Inferior parietal cortex (tissue), 1 donor: ENCODE measurements at regions not wholly inside any gene's neighbourhood (a gene's known extent, or its start where the extent isn't known, plus 50 kb on each side); places are given as distances from the start of the nearest gene placed in this dataset.
A peak's percentile ranks its signal among the peaks of the same experiment; 100 is the strongest.

Experiments
- DNase-seq: peaks from one replicate; pipeline ENCODE4 v3.0.0-alpha.2; 2016; ENCODE audit errors: extremely low spot score

GRCh38 chr3:178385280-178385952 is 150.8 kb upstream of the KCNMB2 start:
- peak; percentile 87 for DNase-seq

GRCh38 chr3:178386401-178386800 is 149.8 kb upstream of the KCNMB2 start:
- no peak for DNase-seq

GRCh38 chr3:178386880-178387279 is 149.4 kb upstream of the KCNMB2 start:
- peak; percentile 4 for DNase-seq

- DNase-seq: no peak
These were observed 147.8 kb upstream of the KCNMB2 start for GRCh38 chr3:178388473-178388872.

DNA sequence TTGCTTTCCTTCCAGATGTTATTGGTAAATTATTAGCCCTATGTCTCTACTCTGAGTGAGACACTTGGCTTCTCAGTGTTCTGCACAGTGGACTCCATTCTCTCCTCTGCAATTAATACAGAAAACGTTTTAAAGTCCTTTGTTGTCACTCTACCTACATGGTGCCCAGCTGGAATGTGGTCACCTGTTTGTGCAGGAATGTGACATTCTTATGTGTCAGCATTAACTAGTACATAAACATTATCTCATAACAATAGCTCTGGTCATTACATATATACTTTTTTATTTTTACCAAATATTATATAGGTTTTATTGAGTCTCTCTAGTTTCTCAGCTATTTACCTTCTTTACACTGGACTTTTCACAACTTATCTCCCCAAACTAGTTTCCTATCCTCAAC is 147.0 kb upstream of the KCNMB2 start:
- no peak for DNase-seq

- no peak for DNase-seq
These were observed 143.7 kb upstream of the KCNMB2 start for GRCh38 chr3:178392511-178392926.

DNA sequence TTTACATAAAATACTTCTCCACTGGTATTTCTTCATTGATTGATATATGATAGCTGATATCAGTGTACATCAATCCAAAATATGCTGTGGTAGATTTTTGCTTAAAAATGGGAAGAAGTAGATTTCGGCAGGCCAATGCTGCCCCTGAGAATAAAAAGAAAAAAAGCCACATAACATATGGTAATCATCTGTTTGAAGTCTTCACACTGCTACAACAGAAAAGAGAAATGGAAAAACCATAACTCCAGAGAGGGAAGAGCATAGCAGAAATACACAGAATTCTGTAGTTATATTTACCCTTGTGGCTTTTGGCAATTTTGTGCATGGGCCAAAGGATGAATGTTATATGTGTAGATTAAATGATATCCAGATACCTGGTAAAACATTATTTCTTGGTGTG is 143.1 kb upstream of the KCNMB2 start:
- peak; percentile 6 for DNase-seq

GRCh38 chr3:178393824-178394223 is 142.4 kb upstream of the KCNMB2 start:
- DNase-seq: no peak

DNA sequence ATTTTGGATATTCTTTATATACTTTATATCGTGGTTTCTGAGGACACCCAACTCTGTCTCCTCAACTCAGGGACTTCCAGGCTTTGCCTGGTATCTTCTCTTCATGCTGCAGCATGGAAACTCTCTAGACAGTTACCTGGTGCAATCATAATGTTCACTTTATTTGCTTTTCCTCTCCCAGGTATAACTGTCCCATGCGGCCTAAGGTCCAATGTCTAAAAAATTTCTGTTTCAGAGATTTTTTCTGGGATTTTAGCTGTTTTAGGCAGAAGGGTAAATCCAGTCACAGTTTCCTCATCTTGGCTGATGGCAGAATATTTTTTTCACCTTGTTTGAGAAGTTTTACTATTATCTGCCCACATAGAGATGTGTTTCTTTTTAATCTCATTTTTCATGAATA is 139.9 kb upstream of the KCNMB2 start:
- DNase-seq: no peak

GRCh38 chr3:178397202-178397601 is 139.0 kb upstream of the KCNMB2 start:
- DNase-seq: no peak

- no peak for DNase-seq
These were observed 138.4 kb upstream of the KCNMB2 start for GRCh38 chr3:178397836-178398235.

DNA sequence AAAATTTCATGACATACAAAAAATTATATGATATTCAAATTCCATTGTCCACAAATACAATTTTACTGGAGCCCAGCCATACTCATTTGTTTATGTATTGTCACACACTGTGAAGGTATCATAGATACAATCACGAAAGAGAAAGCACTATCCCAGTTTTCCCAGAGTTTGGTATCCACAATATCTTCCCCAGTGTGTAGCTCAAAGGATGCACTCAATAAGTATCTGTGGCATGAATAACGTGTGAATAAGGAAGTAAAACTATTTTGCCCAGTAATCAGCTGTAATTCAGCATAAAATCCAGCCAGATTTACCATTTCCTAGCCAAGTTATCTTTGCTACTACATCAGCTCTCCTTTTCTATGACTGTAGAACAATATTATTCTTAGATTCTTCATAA is 131.3 kb upstream of the KCNMB2 start:
- no peak for DNase-seq

- DNase-seq: no peak
These were observed 130.7 kb upstream of the KCNMB2 start for GRCh38 chr3:178405531-178405930.

GRCh38 chr3:178406206-178406605 is 130.0 kb upstream of the KCNMB2 start:
- no peak for DNase-seq

DNA sequence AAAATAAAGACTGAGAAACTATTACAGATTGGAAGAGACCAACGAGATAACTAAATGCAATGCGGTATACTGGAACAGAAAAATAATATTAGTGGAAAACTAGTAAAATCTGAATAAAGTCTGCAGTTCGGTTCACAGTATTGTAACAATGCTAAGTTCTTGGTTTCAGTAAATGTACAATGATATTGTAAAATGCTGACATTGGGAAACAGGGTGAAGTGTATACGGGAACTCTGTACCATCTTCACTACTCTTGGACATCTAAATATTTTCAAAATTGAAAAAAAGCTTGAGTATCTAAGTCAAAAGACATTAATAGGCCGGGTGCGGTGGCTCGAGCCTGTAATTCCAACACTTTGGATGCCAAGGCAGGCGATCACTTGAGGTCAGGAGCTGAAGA is 120.9 kb upstream of the KCNMB2 start:
- no peak for DNase-seq

GRCh38 chr3:178417736-178418135 is 118.5 kb upstream of the KCNMB2 start:
- DNase-seq: no peak

- no peak for DNase-seq
These were observed 117.2 kb upstream of the KCNMB2 start for GRCh38 chr3:178419071-178419470.

DNA sequence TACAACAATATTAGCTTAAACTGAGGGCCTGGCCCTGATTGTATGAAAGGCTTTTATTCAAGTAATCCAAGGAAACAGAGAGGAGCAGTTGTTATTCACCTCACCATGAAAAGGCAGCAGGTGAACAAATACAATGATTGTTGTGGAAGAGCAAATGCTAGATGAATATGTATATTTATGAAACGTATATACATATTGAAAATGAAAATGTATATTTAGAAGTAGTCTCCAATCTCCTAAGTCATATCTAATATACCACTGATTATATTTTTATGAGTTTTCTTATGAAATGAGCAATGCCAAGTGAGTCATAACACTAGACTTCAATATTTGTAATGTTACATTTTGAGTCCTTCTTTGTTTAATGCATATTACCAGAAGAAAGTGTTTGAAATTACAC is 116.2 kb upstream of the KCNMB2 start:
- DNase-seq: no peak

- no peak for DNase-seq
These were observed 115.2 kb upstream of the KCNMB2 start for GRCh38 chr3:178421069-178421468.

DNA sequence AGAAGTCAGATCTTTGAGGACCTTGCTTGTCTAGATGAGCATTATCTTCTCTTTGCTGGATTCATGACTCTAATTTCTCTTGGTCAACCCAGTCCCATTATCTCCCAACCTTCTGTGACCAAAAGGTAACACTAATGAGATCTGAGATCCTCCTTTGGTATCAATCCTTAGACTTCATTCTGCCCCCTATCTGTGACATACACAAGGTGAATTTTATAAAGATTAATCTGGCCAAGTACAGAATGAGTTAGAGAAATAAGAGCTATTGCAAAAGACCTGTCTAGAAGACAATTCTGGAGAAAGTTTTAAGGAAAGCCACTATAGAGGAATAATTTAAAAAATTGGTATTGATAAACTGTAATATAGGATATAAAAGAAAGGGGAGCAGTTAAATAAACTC is 113.8 kb upstream of the KCNMB2 start:
- DNase-seq: no peak

DNA sequence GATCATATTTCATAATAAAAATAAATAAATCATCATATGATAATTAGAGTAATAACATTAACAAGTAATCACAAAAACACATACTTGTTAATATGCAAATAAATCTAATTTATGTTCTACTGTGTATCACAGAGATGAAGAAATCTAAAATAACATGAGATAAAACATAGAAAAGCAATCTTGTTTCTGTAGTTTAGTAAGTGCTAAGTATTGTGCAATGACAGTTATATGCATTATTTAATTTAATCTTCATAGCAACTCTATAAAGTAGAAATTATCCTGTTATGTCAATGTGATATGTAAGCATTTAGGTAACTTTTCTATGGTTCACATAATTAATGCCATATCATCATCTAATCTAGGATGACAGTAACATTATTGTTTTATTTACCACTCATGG is 108.2 kb upstream of the KCNMB2 start:
- no peak for DNase-seq

DNA sequence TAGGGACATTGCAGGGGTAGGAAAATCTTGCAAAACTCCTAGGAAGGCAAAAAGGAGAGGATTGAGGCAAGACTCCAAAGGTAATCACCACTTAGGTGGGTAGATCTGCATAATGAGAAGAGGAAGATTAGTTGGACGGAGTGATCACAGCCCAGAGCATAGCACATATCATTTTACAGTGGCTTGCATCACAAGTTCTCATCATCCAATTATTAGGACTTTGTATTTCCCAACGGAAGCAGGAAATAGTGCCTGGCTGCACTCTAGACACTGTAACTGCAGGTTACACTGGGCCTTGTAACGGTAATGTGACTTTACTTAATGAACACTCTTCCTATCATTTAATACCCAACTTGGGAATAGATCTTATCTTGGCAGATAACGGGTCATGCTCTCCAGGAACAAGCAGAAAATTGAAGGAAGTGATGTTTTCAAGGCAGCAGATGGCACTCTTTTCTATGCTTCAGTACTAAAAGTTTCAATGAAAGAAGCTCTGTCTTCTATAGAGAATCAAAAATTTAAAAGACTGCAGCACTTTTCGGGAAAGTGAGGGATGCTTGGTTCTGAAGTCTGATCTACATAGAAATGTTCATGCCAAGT is 101.9 kb upstream of the KCNMB2 start:
- peak; percentile 53 for DNase-seq

DNA sequence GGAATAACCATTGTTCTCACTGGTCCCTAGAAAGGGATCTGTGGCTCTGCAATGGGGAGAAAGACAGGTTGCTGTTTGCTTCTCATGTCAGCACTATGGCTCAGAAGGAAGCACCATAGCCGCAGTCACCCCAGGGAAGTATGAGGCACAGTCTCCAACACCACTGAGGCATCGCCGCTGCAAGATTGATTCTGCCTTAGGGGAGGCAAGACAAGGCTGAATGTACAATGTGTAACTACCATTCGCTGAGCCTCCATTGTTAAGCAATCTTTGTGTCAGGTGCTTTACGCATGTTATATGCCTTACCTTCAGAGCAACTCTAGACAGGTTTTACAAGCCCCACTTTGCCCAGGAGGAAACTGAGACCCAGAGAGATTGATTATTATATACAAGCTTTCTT is 100.7 kb upstream of the KCNMB2 start:
- DNase-seq: no peak

DNA sequence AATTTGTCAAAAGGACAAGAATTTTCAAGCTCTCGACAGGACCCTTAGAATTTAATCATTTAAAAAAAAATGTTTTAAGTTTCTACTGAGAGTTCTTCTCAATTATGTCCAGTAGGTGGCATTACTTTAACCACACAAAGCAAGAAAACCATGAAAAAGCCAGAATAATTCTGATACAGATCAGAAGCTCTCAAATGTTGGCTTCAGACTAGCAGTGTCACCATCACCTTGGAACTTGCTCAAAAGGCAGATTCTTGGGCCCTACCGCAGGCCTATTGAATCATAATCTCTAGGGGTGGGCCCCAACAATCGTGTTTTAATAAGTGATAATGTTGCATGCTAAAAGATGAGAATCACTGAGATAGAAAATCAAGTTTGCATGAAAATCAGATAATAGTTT is 99.5 kb upstream of the KCNMB2 start:
- DNase-seq: peak; percentile 60
